Muscle of leg (tissue), 3 donors: ENCODE measurements at regions not wholly inside any gene's neighbourhood (a gene's known extent, or its start where the extent isn't known, plus 50 kb on each side); places are given as distances from the start of the nearest gene placed in this dataset.

Source experiments
- DNase-seq: peaks from one replicate; pipeline ENCODE4 v3.0.0; 2013
- H3K27ac ChIP-seq: one replicate; pipeline ENCODE4 v1.5.1; 2013; ENCODE audit warnings: mild to moderate bottlenecking, low read length, control low read depth
- H3K27me3 ChIP-seq: one replicate; pipeline ENCODE4 v1.6.1; 2013; ENCODE audit warnings: low read length; ENCODE audit not compliant: control insufficient read depth, insufficient read depth
- H3K36me3 ChIP-seq: one replicate; pipeline ENCODE4 v1.6.1; 2013; ENCODE audit warnings: low read length; ENCODE audit not compliant: control insufficient read depth, insufficient read depth
- H3K4me1 ChIP-seq: one replicate; pipeline ENCODE4 v1.6.1; 2013; ENCODE audit warnings: low read length; ENCODE audit not compliant: control insufficient read depth, insufficient read depth
- H3K4me3 ChIP-seq: one replicate; pipeline ENCODE4 v1.5.1; 2013; ENCODE audit warnings: low read length, control low read depth
- H3K9me3 ChIP-seq: replicated peaks from 2 replicates; pipeline ENCODE4 v1.6.1; 2013; ENCODE audit warnings: low read depth, low read length; ENCODE audit not compliant: control insufficient read depth
- WGBS: methylation state at CpG from one replicate; pipeline ENCODE4 v1.1.5; 2013; ENCODE audit warnings: missing lambda C conversion rate; ENCODE audit not compliant: insufficient coverage; 5-methylcytosine and 5-hydroxymethylcytosine counted together

GRCh38 chr1:218705391-218705790 is 360.3 kb downstream of the TGFB2 start:
- peaks cover 4% of the 10 kb centered on the region for H3K4me1 ChIP-seq
- no peaks in the 10 kb centered on the region for H3K27me3 ChIP-seq
- H3K9me3 ChIP-seq: no peaks in the 10 kb centered on the region
- 94% methylated on average over 2 of the region's 2 CpGs for WGBS
- H3K4me3 ChIP-seq: no peak overlapping the region
- no peak for DNase-seq
- H3K36me3 ChIP-seq: no peaks in the 10 kb centered on the region
- H3K27ac ChIP-seq: no peak overlapping the region

GRCh38 chr1:218705911-218706893 is 361.1 kb downstream of the TGFB2 start:
- H3K36me3 ChIP-seq: no peaks in the 10 kb centered on the region
- no peak for DNase-seq
- H3K27me3 ChIP-seq: no peaks in the 10 kb centered on the region
- H3K27ac ChIP-seq: no peak overlapping the region
- H3K4me3 ChIP-seq: no peak overlapping the region
- no peaks in the 10 kb centered on the region for H3K9me3 ChIP-seq
- H3K4me1 ChIP-seq: peaks cover 4% of the 10 kb centered on the region
- WGBS: no CpG with 5 or more reads among the region's 7 CpGs

GRCh38 chr1:218711001-218711400 is 365.9 kb downstream of the TGFB2 start:
- Histone ChIP-seq H3K27me3 (no peaks in the 10 kb centered on the region), H3K9me3 (no peaks in the 10 kb centered on the region), H3K4me1 (peaks cover 3% of the 10 kb centered on the region), H3K27ac (no peak overlapping the region), H3K4me3 (no peak overlapping the region), H3K36me3 (no peaks in the 10 kb centered on the region)
- no peak for DNase-seq
- 100% methylated on average over 1 of the region's 1 CpG for WGBS

DNA sequence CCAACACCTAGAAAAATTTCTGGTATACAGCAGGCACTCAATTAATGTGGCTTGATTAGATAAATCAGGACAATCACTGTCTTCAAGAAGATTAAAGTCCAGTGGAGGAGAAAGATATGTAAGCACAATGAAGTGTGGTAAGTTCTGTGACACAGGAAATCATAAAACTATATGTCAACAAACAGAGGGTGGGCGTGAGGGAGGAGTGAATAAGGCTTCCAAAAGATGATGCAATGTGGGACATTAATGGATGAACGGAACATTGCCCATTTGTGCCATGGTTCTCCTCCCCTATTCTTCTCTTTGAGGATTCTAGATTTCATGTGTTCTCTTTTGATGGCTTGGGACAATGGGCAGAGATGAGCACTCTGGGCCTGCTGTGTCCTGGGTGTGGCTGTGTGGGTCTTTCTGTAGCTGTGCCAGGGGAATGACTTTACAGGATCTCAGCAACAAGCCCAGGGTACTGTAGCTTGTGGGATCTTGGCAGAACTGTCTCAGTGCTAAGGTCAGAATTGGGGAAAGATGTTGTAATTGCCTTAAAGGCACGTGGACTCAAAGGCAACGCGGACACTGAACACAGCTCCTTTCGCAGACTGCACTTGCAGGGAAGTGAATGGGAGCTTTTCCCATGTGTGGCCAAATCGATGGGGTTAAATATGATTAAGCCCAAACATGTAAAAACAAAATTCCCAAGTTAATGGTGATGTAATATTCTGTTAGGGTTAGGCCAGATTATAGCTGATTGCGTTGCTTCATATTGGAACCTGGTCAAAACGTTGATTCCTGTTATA is 366.9 kb downstream of the TGFB2 start:
- DNase-seq: peak; percentile 82
- 31% methylated on average over 4 of the region's 9 CpGs for WGBS

GRCh38 chr1:218712677-218713076 is 367.5 kb downstream of the TGFB2 start:
- H3K27ac ChIP-seq: peak overlapping the region; percentile 44
- no peaks in the 10 kb centered on the region for H3K36me3 ChIP-seq
- 46% methylated on average over 4 of the region's 5 CpGs for WGBS
- no peaks in the 10 kb centered on the region for H3K27me3 ChIP-seq
- H3K4me3 ChIP-seq: no peak overlapping the region
- H3K9me3 ChIP-seq: no peaks in the 10 kb centered on the region
- no peak for DNase-seq
- peaks cover 4% of the 10 kb centered on the region for H3K4me1 ChIP-seq

More for the DNA sequence above, 366.9 kb downstream of the TGFB2 start:
- Histone ChIP-seq H3K4me1 (peaks cover 3% of the 10 kb centered on the region), H3K4me3 (no peak overlapping the region), H3K9me3 (no peaks in the 10 kb centered on the region), H3K36me3 (no peaks in the 10 kb centered on the region), H3K27me3 (no peaks in the 10 kb centered on the region), H3K27ac (no peak overlapping the region)

DNA sequence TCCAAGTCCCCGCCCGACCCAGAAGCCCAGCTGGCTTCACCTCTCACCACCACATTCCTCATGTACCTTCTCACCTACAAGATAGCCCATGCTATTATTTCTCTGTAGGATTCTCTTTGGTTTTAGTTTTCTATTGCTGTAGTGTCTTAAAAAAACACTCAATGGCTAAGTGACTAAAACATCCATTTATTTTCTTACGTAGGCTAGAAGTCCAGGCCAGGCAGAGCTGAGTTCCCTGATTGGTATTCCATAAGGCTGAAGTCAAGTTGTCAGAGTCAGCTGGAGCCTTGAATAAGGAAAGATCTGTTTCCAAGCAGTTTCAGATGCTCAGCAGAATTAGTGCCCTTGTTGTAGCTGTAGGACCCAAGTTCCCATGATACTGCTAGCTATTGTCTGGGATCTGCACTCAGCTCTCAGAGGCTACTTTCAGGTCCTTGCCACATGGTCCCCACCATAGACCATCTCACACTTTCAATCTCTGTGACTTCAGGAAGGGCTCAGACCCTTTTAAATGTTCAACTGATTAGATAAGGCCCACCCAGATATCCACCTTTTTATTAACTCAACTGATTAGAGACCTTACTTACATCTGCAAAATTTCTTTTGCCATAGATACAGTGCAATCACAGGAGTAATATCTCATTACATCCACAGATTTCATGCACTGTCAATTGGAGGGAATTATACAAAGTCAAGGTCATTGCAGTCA is 371.0 kb downstream of the TGFB2 start:
- WGBS: 67% methylated on average over 1 of the region's 3 CpGs
- H3K27me3 ChIP-seq: no peaks in the 10 kb centered on the region
- H3K36me3 ChIP-seq: no peaks in the 10 kb centered on the region
- DNase-seq: peak; percentile 49
- H3K9me3 ChIP-seq: no peaks in the 10 kb centered on the region
- H3K4me3 ChIP-seq: no peak overlapping the region
- no peak overlapping the region for H3K27ac ChIP-seq
- H3K4me1 ChIP-seq: peaks cover 10% of the 10 kb centered on the region

- peaks cover 7% of the 10 kb centered on the region for H3K4me1 ChIP-seq
- no peak overlapping the region for H3K4me3 ChIP-seq
- peak overlapping the region; percentile 85 for H3K27ac ChIP-seq
- H3K27me3 ChIP-seq: no peaks in the 10 kb centered on the region
- no peaks in the 10 kb centered on the region for H3K9me3 ChIP-seq
- no CpG with 5 or more reads among the region's 1 CpG for WGBS
- H3K36me3 ChIP-seq: no peaks in the 10 kb centered on the region
- peak; percentile 83 for DNase-seq
These were observed 372.4 kb downstream of the TGFB2 start for GRCh38 chr1:218717575-218717974.

DNA sequence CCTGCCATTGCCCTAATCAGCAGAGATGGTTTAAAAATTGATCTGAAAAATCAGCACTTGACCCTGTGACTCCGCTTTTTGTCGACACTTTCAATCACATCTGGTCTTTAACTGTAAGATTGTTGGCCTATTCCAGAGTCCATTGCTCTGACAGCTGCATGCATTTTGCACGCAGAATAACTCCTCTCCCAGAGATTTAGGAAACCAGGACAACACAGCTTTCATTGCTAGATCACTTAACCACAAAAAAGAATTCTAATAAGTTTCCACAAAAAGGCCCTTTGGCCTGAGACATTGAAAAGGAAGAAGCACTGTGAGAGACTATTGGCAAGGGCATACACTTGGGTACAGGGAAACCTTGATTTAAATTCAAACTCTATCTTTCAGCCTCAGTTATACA is 373.1 kb downstream of the TGFB2 start:
- no peaks in the 10 kb centered on the region for H3K9me3 ChIP-seq
- H3K27me3 ChIP-seq: no peaks in the 10 kb centered on the region
- peaks cover 7% of the 10 kb centered on the region for H3K4me1 ChIP-seq
- WGBS: 28% methylated on average over 2 of the region's 3 CpGs
- no peak overlapping the region for H3K4me3 ChIP-seq
- H3K36me3 ChIP-seq: no peaks in the 10 kb centered on the region
- DNase-seq: peak; percentile 88
- peak overlapping the region; percentile 85 for H3K27ac ChIP-seq

GRCh38 chr1:218718977-218719376 is 373.8 kb downstream of the TGFB2 start:
- Histone ChIP-seq H3K27ac (peak overlapping the region; percentile 85), H3K9me3 (no peaks in the 10 kb centered on the region), H3K27me3 (no peaks in the 10 kb centered on the region), H3K36me3 (no peaks in the 10 kb centered on the region), H3K4me3 (no peak overlapping the region), H3K4me1 (peaks cover 7% of the 10 kb centered on the region)
- no peak for DNase-seq
- WGBS: no CpG with 5 or more reads among the region's 4 CpGs
